GM19239 (cell line): ENCODE measurements at regions not wholly inside any gene's neighbourhood (a gene's known extent, or its start where the extent isn't known, plus 50 kb on each side); places are given as distances from the start of the nearest gene placed in this dataset.

Experiments
- DNase-seq: peaks from one replicate; pipeline ENCODE4 v3.0.0; 2011; ENCODE audit warnings: low spot score; ENCODE audit not compliant: insufficient read length
- FAIRE-seq: peaks from 2 replicates; lab custom pipeline; 2011; peaks lifted over from hg19 to GRCh38; lab: Jason Lieb, UNC

GRCh38 chr18:11553098-11553940, 56.1 kb upstream of the SLC35G4 start:
- DNase-seq (peak; percentile 52), FAIRE-seq (peak; percentile 92)

- DNase-seq (no peak), FAIRE-seq (no peak)
Observed at GRCh38 chr18:11548916-11549551, 60.4 kb upstream of the SLC35G4 start.

- DNase-seq (no peak), FAIRE-seq (no peak)
Observed at GRCh38 chr18:11548396-11548795, 61.0 kb upstream of the SLC35G4 start.

- DNase-seq, result no peak
- no peak for FAIRE-seq
Observed at GRCh38 chr18:11544060-11544633, 65.2 kb upstream of the SLC35G4 start.

GRCh38 chr18:11541179-11541578, 68.2 kb upstream of the SLC35G4 start:
- DNase-seq (no peak), FAIRE-seq (no peak)

GRCh38 chr18:11533942-11534496, 75.4 kb upstream of the SLC35G4 start:
- DNase-seq (no peak), FAIRE-seq (no peak)

GRCh38 chr18:11533513-11533890, 75.9 kb upstream of the SLC35G4 start:
- DNase-seq, result no peak
- FAIRE-seq, result no peak

- FAIRE-seq, result no peak
- DNase-seq, result no peak
Observed at GRCh38 chr18:11532758-11533512, 76.5 kb upstream of the SLC35G4 start.

- DNase-seq (no peak), FAIRE-seq (no peak)
Observed at GRCh38 chr18:11529081-11529480, 80.3 kb upstream of the SLC35G4 start.

- no peak for FAIRE-seq
- no peak for DNase-seq
Observed at GRCh38 chr18:11526675-11527074, 82.7 kb upstream of the SLC35G4 start.

- DNase-seq (no peak), FAIRE-seq (no peak)
Observed at GRCh38 chr18:11523804-11524203, 85.6 kb upstream of the SLC35G4 start.

- FAIRE-seq (no peak), DNase-seq (no peak)
Observed at GRCh38 chr18:11522992-11523391, 86.4 kb upstream of the SLC35G4 start.

- FAIRE-seq, result no peak
Observed at GRCh38 chr18:11521853-11522252, 87.5 kb upstream of the SLC35G4 start.

GRCh38 chr18:11520536-11520935, 88.9 kb upstream of the SLC35G4 start:
- DNase-seq (no peak), FAIRE-seq (no peak)

More at GRCh38 chr18:11521853-11522252, 87.5 kb upstream of the SLC35G4 start:
- no peak for DNase-seq

GRCh38 chr18:11518788-11519685, 90.4 kb upstream of the SLC35G4 start:
- no peak for FAIRE-seq

GRCh38 chr18:11517704-11518103, 91.7 kb upstream of the SLC35G4 start:
- DNase-seq, result no peak
- no peak for FAIRE-seq

More at GRCh38 chr18:11518788-11519685, 90.4 kb upstream of the SLC35G4 start:
- DNase-seq, result peak; percentile 54

- FAIRE-seq (no peak), DNase-seq (no peak)
Observed at GRCh38 chr18:11516751-11517503, 92.5 kb upstream of the SLC35G4 start.

- DNase-seq, result no peak
- FAIRE-seq, result no peak
Observed at GRCh38 chr18:11514267-11514666, 95.1 kb upstream of the SLC35G4 start.
